C4-2B (cell line): ENCODE measurements at regions not wholly inside any gene's neighbourhood (a gene's known extent, or its start where the extent isn't known, plus 50 kb on each side); places are given as distances from the start of the nearest gene placed in this dataset.

ENCODE experiments used
- ZFX ChIP-seq: fragments of 450-650 bp; IDR thresholded peaks from 2 replicates; pipeline ENCODE4 v1.6.1; 2017
- TF ChIP-seq, protein P1 (sequence below): fragments of 450-650 bp; conservative IDR thresholded peaks from 2 replicates; pipeline ENCODE4 v1.5.1; 2017; ENCODE audit warnings: mild to moderate bottlenecking

DNA sequence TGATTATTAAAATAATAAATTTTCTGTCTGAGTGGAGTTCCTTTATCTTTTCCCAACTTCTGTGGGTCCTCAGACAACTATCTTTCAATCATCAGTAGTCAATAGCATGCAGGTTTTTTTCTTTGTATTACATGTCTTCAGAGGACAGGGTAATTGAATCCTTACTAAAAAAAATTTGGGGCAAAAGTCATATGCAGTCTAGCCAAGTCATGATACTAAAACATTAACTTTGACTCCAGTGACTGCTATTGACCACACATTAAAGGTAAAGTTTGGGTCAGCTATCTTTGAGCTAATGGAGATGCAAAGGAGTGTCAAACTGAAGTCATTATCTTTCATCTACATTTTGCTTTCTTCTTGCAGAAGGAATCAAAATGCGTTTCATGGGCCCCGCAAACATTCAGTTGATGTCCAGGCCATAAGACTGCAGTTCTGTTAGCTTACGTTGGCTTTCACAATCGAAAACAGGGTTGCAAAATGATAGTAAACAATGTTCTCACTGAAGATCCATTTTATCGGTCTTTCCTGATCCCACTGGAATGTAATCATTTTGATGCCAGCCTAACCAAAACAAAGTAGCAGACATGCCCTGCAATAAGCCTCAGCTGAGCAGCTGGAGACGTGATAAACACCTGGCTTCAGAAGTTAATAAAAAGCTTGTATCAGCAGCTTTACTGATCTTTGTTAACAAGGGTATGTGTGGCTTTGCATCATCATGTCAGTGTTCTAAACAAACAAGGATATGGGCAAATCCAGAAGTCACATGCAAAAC, 186.1 kb upstream of the PRLR start:
- no peak for TF ChIP-seq ZFX
- TF ChIP-seq, protein P1, sequence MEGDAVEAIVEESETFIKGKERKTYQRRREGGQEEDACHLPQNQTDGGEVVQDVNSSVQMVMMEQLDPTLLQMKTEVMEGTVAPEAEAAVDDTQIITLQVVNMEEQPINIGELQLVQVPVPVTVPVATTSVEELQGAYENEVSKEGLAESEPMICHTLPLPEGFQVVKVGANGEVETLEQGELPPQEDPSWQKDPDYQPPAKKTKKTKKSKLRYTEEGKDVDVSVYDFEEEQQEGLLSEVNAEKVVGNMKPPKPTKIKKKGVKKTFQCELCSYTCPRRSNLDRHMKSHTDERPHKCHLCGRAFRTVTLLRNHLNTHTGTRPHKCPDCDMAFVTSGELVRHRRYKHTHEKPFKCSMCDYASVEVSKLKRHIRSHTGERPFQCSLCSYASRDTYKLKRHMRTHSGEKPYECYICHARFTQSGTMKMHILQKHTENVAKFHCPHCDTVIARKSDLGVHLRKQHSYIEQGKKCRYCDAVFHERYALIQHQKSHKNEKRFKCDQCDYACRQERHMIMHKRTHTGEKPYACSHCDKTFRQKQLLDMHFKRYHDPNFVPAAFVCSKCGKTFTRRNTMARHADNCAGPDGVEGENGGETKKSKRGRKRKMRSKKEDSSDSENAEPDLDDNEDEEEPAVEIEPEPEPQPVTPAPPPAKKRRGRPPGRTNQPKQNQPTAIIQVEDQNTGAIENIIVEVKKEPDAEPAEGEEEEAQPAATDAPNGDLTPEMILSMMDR = no peak
